GM18520 (cell line): ENCODE measurements at regions not wholly inside any gene's neighbourhood (a gene's known extent, or its start where the extent isn't known, plus 50 kb on each side); places are given as distances from the start of the nearest gene placed in this dataset.

Source experiments
- ATAC-seq: cut with Tn5 transposase; IDR thresholded peaks from one replicate; pipeline ENCODE4 v1.9.1; 2021; ENCODE audit not compliant: unreplicated experiment

DNA sequence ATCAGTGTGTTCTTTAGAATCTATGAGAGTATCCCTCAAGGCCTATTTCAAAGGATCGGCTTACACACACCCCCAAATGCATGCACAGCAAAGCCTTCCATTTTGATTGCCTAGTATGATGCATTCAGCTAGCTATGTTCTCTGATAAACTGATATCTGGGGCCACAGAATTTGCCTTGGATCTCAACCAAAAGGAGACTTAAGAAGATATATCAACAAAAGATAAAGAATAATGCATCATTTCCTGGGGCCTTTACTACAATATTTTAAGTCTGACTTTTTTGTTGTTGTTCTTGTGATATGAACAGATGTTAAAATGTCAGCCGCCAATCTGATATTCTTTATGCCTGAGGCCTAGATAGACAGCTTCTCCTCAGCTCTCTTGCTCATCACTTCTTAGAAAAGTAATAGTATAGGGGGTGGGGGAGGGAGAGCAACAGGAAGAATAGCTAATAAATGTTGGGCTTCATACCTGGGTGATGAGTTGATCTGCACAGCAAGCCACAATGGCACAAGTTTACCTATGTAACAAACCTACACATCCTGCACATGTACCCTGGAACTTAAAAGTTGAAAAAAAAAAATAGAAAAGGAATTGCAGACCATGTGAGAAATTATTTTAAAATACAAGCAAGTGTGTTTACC lies 792.9 kb upstream of the GHITM start:
- no peak for ATAC-seq

DNA sequence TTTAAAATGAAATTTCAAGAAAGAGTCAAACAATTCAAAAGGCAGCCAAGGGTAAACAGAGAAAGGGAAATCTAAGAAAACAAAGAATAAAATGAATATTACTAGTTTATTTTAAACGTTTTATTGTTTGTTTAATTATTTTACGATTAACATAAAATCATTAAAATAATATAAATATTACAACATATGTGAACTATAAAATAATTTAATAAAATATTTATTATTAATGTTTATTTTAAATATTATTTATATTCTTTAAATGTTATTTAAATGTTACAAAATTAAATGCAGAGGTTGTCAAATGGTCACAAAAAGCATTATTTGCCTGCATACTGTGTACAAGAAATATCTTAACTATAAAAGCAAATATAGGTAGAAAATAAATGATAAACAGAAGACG lies 786.7 kb upstream of the GHITM start:
- ATAC-seq = no peak

GRCh38 chr10:83354456-83354855 lies 784.9 kb upstream of the GHITM start:
- no peak for ATAC-seq

DNA sequence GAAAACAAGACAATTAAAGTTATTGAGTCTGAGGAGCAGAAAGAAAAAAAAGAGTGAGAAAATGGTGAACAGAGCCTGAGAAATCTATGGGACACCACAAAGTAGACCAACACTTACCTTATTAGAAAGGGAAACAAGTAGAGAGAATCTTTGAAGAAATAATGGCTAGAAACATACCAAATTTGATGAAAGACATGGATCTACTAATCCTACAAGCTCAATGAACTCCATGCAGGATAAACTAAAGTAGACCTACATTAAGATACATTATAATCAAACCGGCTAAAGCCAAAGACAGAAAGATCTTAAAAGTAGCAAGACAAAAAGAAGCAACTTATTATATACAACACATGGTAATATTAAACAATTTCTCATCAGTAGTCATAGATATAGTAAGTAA lies 782.3 kb upstream of the GHITM start:
- ATAC-seq = no peak

- ATAC-seq = no peak
Measured at GRCh38 chr10:83357627-83358026, 781.7 kb upstream of the GHITM start.

- no peak for ATAC-seq
Measured at GRCh38 chr10:83367036-83367435, 772.3 kb upstream of the GHITM start.

DNA sequence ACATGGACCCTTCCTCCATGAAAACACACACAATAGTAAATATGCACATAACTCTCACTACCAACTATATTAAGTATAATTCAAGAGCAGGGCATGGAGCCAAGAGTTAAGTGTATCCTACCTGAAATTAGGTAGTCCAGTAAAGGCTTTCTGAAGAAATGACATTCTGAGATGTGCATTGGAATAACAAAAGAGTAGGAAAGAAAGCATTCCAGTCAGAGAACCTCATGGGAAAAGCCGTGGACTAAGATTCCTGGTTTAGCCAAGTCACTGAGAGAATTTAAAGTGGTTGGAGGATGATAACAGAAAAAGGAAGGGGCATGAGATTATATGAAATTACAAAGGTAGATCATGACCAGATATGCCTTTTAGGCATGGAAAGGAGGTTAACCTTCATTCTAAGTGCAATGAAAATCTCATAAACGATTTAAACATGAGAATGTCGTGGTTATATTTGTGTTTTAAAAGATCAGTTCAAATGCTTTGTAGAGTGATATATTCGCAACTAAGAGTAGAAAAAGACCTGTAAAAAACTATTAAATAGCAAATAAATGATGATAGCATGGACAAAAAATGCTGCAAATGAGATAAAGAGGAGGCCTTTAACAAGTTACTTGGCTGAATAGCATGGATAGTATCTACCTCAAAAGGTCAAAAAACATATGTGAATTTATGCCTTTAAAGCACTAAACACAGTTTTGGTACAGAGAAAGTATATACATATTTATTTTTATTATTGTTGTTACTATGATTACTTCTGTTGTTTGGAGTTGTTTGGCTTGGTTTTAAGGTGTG lies 767.4 kb upstream of the GHITM start:
- ATAC-seq = no peak

- ATAC-seq = no peak
Measured at GRCh38 chr10:83372646-83373045, 766.7 kb upstream of the GHITM start.

DNA sequence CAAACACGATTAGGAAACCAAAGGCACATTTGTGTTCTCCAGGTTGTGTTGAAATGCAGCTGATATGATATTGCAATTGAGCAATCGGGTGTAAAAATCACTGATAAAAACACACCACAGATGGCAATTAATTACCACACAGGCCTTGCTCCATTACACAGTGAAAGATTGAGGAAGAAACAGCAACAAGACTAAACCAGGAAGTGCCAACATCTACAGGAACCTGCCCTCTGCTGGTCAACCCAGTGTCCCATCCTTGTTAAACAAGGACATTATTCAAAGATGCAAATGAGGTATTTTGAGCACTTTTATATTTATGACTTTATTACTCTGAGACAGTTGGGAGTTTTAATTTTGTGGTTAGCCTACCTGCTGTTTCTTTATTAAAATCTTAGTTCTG lies 765.6 kb upstream of the GHITM start:
- no peak for ATAC-seq

DNA sequence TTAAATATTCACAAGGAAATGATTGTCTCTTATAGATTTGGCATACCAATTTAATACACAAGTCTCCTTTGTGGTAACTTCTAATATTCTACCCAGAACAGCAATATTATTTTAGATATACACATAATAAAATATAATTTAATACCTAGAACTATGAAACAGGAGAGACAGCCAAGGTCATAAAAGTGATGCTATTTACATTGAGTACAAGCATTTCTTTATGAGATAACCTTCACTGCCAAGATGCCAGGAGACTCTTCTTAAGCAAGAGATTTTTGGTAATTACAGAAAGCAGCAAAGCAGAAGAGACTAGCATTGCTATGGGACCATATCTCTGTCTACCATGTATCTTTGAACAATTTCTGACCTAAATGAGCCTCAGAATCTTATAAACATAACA lies 764.6 kb upstream of the GHITM start:
- no peak for ATAC-seq

GRCh38 chr10:83375274-83375673 lies 764.0 kb upstream of the GHITM start:
- ATAC-seq = no peak

GRCh38 chr10:83397806-83398205 lies 741.5 kb upstream of the GHITM start:
- ATAC-seq = no peak

DNA sequence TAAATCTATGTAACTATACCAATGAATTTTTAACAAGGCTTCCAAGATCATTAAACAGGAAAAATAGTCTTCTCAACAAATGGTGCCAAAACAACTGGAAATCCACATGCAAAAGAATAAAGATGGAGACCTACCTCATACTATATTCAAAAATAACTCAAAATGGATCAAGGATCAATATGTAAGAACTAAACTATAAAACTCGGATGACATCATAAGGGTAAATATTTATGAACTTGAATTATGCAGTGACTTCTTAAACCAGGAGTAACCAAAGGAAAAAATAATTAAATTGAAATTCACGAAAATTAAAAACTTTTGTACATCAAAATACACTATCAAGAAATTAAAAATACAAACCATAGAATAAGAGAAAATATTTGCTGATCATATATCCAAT lies 728.7 kb upstream of the GHITM start:
- no peak for ATAC-seq

DNA sequence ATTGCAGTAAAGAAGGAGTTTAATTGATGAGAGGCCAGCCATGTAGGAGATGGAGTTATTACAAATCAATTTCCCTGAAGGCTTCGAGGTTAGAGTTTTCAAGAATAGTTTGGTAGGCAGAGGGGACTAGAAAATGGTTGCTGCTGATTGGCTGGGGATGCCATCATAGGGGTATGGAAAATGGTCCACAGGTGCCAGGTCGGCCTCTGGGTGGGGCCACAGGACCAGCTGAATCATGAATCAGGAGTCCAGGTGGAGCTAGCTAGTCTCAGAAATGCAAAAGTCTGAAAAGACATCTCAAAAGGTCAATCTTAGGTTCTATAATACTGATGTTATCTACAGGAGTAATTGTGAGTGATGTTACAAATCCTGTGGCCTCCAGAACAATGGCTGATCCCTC lies 714.0 kb upstream of the GHITM start:
- ATAC-seq = no peak

DNA sequence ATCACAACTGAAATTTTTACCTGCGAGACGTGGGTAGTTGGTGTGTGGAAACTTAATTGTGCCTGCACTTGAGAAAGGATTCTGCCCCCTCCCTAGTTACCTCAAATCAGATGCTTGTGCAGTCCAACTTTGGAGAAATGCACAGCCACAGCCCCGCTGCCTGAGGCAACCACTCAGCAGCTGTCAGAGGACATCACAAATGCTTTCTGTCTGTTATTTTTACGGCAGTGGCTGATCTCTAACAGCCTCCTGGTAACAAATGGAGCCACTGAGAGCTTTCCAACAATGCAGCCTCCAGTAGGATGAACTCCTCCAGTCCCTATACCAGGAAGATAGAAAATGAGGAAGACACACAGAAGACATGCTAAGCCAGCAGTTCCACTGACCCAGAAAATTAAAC lies 712.2 kb upstream of the GHITM start:
- no peak for ATAC-seq

DNA sequence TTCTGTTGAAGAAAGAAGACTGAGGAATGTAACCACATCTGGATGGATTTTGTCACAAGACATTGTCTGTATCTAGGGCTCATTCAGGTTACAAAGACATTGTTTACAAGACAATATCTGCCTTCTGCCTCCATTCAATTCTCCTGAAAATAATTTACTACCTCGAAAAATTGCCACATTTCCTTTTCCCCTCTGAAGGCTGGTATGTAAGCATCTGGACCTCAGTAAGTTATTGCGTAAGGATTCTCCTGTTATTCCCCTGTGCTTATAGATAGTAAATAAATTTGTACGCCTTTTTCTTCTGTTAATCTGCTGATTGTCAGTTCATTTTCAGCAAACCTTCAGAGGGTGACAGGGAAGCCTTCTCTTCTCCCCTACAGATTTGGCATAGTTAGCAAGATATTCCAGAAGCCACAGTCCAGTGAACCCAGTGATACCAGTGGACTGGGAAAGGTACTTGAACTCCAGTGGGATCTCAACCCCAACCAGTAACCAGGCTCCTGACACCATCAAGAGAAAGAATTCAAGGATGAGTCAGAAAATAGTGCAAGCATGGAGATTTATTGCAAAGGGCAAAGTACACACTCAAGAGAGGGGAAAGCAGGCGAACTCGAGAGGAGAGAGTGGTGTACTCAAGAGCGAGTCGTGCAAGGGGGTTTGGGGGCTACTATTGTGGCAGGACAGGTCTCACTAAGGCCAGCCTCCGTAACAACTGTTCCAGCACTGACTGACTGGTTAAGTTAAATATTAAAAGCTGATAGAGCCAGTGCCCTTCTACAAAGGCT lies 706.9 kb upstream of the GHITM start:
- ATAC-seq = no peak

DNA sequence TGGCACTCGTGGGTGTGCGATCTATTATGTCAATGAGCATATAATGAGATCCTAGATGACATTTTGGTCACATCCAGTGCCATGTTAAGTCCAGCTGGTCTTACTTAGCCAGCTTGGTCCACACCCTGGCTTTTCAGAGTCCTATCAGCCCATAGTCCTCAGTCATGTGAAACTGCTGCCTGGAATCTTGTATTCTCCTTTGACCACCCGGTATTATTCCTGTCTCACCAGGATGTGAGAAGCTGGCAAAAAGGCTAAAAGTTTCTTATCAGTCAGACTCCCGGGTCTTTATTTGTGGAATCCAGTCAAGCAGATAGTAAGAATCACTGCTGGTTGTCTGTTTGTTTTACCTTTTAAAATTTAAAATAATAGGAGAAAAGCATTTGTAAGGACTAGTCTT lies 705.6 kb upstream of the GHITM start:
- no peak for ATAC-seq

DNA sequence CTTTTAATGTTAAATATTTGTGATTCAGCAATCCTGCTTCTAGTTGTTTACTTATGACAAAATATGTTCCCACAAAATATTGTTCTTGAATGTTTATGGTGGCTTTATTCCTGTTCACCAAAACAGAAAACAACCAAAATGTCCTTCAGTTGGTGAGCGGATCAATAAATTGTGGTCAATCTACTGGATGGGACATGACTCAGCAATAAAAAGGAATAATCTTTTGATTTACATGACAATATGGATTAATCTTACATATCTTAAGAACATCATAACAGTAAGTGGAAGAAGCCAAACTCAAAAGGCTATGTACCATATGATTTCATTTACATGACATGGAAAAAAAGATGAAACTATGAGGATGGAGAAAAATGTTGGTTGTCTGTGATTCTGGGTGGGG lies 691.3 kb upstream of the GHITM start:
- ATAC-seq = no peak

DNA sequence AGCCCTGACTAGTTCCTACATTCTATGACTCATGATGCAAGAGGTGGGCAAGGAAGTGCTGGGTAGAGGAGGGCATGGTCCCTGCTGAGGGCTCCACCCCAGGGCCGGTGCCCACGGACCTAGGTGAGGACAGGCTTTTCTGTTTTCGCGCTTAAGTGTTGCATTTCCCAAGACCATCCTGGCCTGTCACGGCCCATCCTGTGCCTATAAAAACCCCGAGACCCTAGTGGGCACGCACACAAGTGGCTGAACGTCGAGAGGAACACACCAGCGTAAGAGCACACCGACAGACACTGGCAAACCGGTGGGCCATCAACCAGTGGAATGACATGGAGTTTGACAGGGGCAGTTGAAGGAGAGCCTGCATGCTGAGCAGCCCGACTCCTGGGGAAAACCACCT lies 680.7 kb upstream of the GHITM start:
- no peak for ATAC-seq

GRCh38 chr10:83459124-83459523 lies 680.2 kb upstream of the GHITM start:
- ATAC-seq = no peak

- no peak for ATAC-seq
Measured at GRCh38 chr10:83469728-83470331, 669.5 kb upstream of the GHITM start.

DNA sequence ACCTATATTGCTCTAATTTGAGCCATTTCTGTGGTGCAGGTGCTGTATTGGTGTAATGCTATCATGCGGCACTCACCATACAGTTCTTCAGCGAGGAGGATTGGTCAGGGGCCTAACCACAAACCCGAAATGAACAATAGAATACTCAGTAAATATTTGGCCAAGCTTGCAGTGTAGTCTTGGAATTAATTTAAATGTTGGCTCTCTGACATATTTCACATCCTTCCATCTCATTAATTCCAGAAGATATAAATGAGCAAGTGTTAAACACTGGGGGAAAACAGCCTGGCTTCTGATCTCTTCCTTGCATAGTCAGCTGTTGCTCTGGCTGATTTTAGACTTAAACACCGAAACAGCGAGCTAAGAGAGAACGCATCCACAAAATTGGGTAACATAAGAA lies 663.1 kb upstream of the GHITM start:
- no peak for ATAC-seq
